B cell (primary cell): ENCODE measurements at regions not wholly inside any gene's neighbourhood (a gene's known extent, or its start where the extent isn't known, plus 50 kb on each side); places are given as distances from the start of the nearest gene placed in this dataset.

Source experiments
- ATAC-seq: fragments of 200-7000 bp; cut with Tn5 transposase; one replicate; pipeline ENCODE4 v1.10.0; 2021; ENCODE audit warnings: low read depth, mild to moderate bottlenecking, moderate number of reproducible peaks, moderate library complexity
- CTCF ChIA-PET: fragments of 350-600 bp; sonication (Branson Sonifier 250); formaldehyde crosslinking; loops from one replicate; lab custom pipeline; 2021; ENCODE audit warnings: antibody characterized with exemption, inconsistent platforms; lab: Charles Lee
- POLR2A ChIA-PET: fragments of 350-600 bp; sonication (Branson Sonifier 250); formaldehyde crosslinking; loops from one replicate; lab custom pipeline; 2021; ENCODE audit warnings: antibody characterized with exemption; lab: Charles Lee
- DNase-seq: peaks from one replicate; pipeline ENCODE4 v3.0.0; 2013
- H2AFZ ChIP-seq: 2 replicates; pipeline ENCODE4 v1.6.1; 2012; ENCODE audit warnings: mild to moderate bottlenecking, low read depth, low read length; ENCODE audit not compliant: insufficient read depth, poor library complexity, severe bottlenecking
- H3K27ac ChIP-seq, 2 donors: 1 replicate in 1 of 2; 2 replicates in 1 of 2; pipeline ENCODE4 v1.5.1; 2012 to 2013; ENCODE audit warnings: low read length in 2 of 2, mild to moderate bottlenecking in 2 of 2, moderate library complexity in 1 of 2
- H3K27me3 ChIP-seq, 4 experiments: fragments of 200-600 bp in 1 of 4; sonication (generic) in 1 of 4; replicated peaks in 1 of 4; 1 replicate in 2 of 4; 2 replicates in 2 of 4; pipeline versions ENCODE4 v1.6.1 to v1.7.0; 2013 to 2016; ENCODE audit warnings: low read length in 3 of 4, mild to moderate bottlenecking in 2 of 4, mixed read lengths in 1 of 4, moderate library complexity in 1 of 4; ENCODE audit not compliant: insufficient read depth in 4 of 4, control insufficient read depth in 3 of 4; ENCODE audit errors: control extremely low read depth in 1 of 4
- H3K36me3 ChIP-seq, 2 experiments: replicated peaks in 1 of 2; 1 replicate in 1 of 2; 2 replicates in 1 of 2; pipeline versions ENCODE4 v1.6.1 to v1.7.1; 2013; ENCODE audit warnings: low read length in 1 of 2; ENCODE audit not compliant: insufficient read depth in 2 of 2, control insufficient read depth in 1 of 2; ENCODE audit errors: control extremely low read depth in 1 of 2, extremely low read depth in 1 of 2
- H3K4me1 ChIP-seq, 2 donors: fragments of 200-600 bp in 1 of 2; sonication (generic) in 1 of 2; 1 replicate in 1 of 2; 2 replicates in 1 of 2; pipeline versions ENCODE4 v1.5.1 to v1.6.1; 2013 to 2017; ENCODE audit warnings: low read length in 2 of 2; ENCODE audit not compliant: control insufficient read depth in 2 of 2, insufficient read depth in 2 of 2
- H3K4me2 ChIP-seq: replicated peaks from 2 replicates; pipeline ENCODE3; 2012; ENCODE audit warnings: mild to moderate bottlenecking, low read depth, low read length; ENCODE audit not compliant: poor library complexity, severe bottlenecking
- H3K4me3 ChIP-seq, 5 experiments: fragments of 200-600 bp in 1 of 5; sonication (generic) in 1 of 5; 1 replicate in 3 of 5; 2 replicates in 2 of 5; pipeline versions ENCODE4 v1.5.1 to v1.7.0; 2011 to 2016; ENCODE audit warnings: low read length in 4 of 5, mild to moderate bottlenecking in 4 of 5, low read depth in 2 of 5, control low read depth in 1 of 5, moderate library complexity in 1 of 5; ENCODE audit not compliant: insufficient read depth in 1 of 5; ENCODE audit errors: control extremely low read depth in 1 of 5, extremely low read depth in 1 of 5
- H3K79me2 ChIP-seq: fragments of 200-600 bp; sonication (generic); one replicate; pipeline ENCODE4 v1.6.0; 2016; ENCODE audit warnings: low read length; ENCODE audit not compliant: control insufficient read depth, insufficient read depth
- H3K9ac ChIP-seq: fragments of 200-600 bp; sonication (generic); 2 replicates; pipeline ENCODE4 v1.6.1; 2017; ENCODE audit warnings: mild to moderate bottlenecking, low read length, moderate library complexity
- H3K9me3 ChIP-seq, 3 donors: one replicate each; pipeline versions ENCODE4 v1.6.1 to v1.7.1; 2013; ENCODE audit warnings: low read length in 2 of 3; ENCODE audit not compliant: control insufficient read depth in 2 of 3, insufficient read depth in 1 of 3; ENCODE audit errors: control extremely low read depth in 1 of 3
- H4K20me1 ChIP-seq: 2 replicates; pipeline ENCODE4 v1.6.0; 2012; ENCODE audit warnings: mild to moderate bottlenecking, low read length; ENCODE audit not compliant: insufficient read depth, control insufficient read depth, poor library complexity, severe bottlenecking
- H3K27ac Mint-ChIP-seq: one replicate; pipeline ENCODE4 v1.8.0; 2021; ENCODE audit warnings: mixed read lengths
- H3K27me3 Mint-ChIP-seq: one replicate; pipeline ENCODE4 v1.8.0; 2021; ENCODE audit warnings: mixed read lengths
- H3K4me1 Mint-ChIP-seq: one replicate; pipeline ENCODE4 v1.8.0; 2021; ENCODE audit warnings: mixed read lengths
- H3K4me3 Mint-ChIP-seq: one replicate; pipeline ENCODE4 v1.8.0; 2021; ENCODE audit warnings: mixed read lengths
- H3K9me3 Mint-ChIP-seq: one replicate; pipeline ENCODE4 v1.8.0; 2022; ENCODE audit warnings: mixed read lengths; ENCODE audit not compliant: insufficient read depth
- CTCF ChIP-seq: fragments of 200-600 bp; IDR thresholded peaks from one replicate; pipeline ENCODE4 v1.8.0; 2022; ENCODE audit warnings: antibody characterized with exemption, mild to moderate bottlenecking
- EZH2 ChIP-seq: IDR thresholded peaks from 2 replicates; pipeline ENCODE4 v1.6.1; 2012; ENCODE audit warnings: borderline replicate concordance, low read depth, mild to moderate bottlenecking, moderate library complexity, low read length; ENCODE audit not compliant: insufficient read depth, poor library complexity, severe bottlenecking
- WGBS: methylation state at CpG from one replicate; pipeline ENCODE4 v1.1.5; 2013; ENCODE audit warnings: missing lambda C conversion rate; ENCODE audit not compliant: insufficient coverage; 5-methylcytosine and 5-hydroxymethylcytosine counted together
- intact Hi-C: fragments of 100-400 bp; cut with micrococcal nuclease; formaldehyde crosslinking; loops from one replicate; pipeline ENCODE4 v1.10.0; 2022

GRCh38 chrX:140099221-140099620 lies 133.9 kb upstream of the CXorf66 start:
- intact Hi-C loops: no loop called here
- H3K36me3 ChIP-seq: no peaks in the 10 kb centered on the region
- no peaks in the 10 kb centered on the region for H3K9me3 Mint-ChIP-seq
- ChIA-PET POLR2A (no interaction called here), CTCF (no interaction called here)
- H3K79me2 ChIP-seq: no peaks in the 10 kb centered on the region
- H4K20me1 ChIP-seq: no peaks in the 10 kb centered on the region
- H3K27ac Mint-ChIP-seq: no peak overlapping the region
- no peak for TF ChIP-seq CTCF
- H3K9ac ChIP-seq: no peak overlapping the region
- H3K9me3 ChIP-seq: no peaks in the 10 kb centered on the region
- H3K27me3 ChIP-seq: peaks cover 0 to 3% (median 0%) of the 10 kb centered on the region in 4 experiments
- H3K27ac ChIP-seq: no peak overlapping the region
- no peak for DNase-seq
- no peak overlapping the region for H2AFZ ChIP-seq
- H3K4me2 ChIP-seq: no peak overlapping the region
- peaks cover 11% of the 10 kb centered on the region for H3K27me3 Mint-ChIP-seq
- ATAC-seq: no peak
- no peaks in the 10 kb centered on the region for H3K4me1 Mint-ChIP-seq
- no peak overlapping the region for H3K4me3 ChIP-seq
- H3K4me1 ChIP-seq: no peaks in the 10 kb centered on the region
- no peak overlapping the region for H3K4me3 Mint-ChIP-seq
- 21% methylated on average over 2 of the region's 4 CpGs for WGBS

GRCh38 chrX:140092121-140092520 lies 126.8 kb upstream of the CXorf66 start:
- POLR2A ChIA-PET: no interaction called here
- H3K9me3 Mint-ChIP-seq: no peaks in the 10 kb centered on the region
- Histone ChIP-seq H3K27me3 (peaks cover 0 to 14% (median 3%) of the 10 kb centered on the region in 4 experiments), H3K36me3 (no peaks in the 10 kb centered on the region), H3K4me3 (no peak overlapping the region), H3K79me2 (no peaks in the 10 kb centered on the region), H3K9ac (no peak overlapping the region), H3K9me3 (peaks cover 0 to 6% (median 0%) of the 10 kb centered on the region in 3 donors), H3K27ac (no peak overlapping the region), H2AFZ (peak overlapping the region; percentile 44), H3K4me1 (peaks cover 8% of the 10 kb centered on the region in 2 donors), H4K20me1 (no peaks in the 10 kb centered on the region), H3K4me2 (peak overlapping the region; percentile 61)
- peaks cover 2% of the 10 kb centered on the region for H3K4me1 Mint-ChIP-seq
- TF ChIP-seq EZH2 (no peak), CTCF (no peak)
- H3K27ac Mint-ChIP-seq: no peak overlapping the region
- intact Hi-C loops: no loop called here
- peaks cover 12% of the 10 kb centered on the region for H3K27me3 Mint-ChIP-seq
- peak overlapping the region; percentile 44 for H3K4me3 Mint-ChIP-seq
- CTCF ChIA-PET: no interaction called here
- ATAC-seq: no peak
- no peak for DNase-seq
- whole genome bisulfite sequencing: 90% methylated on average over 16 of the region's 26 CpGs
